ENCODE measurements at regions not wholly inside any gene's neighbourhood (a gene's known extent, or its start where the extent isn't known, plus 50 kb on each side); places are given as distances from the start of the nearest gene placed in this dataset.

GRCh38 chr1:243996223-243996622 lies 54.9 kb upstream of the ZBTB18 start:
- peaks cover 8% of the 10 kb centered on the region for H3K9me3 Mint-ChIP-seq
- intact Hi-C loops (cut with micrococcal nuclease), result no loop called here
- no peaks in the 10 kb centered on the region for H3K4me1 Mint-ChIP-seq (ENCODE audit: low read depth)
- H3K4me3 Mint-ChIP-seq, result no peak overlapping the region
- H3K27ac Mint-ChIP-seq, result no peak overlapping the region
- H3K27me3 Mint-ChIP-seq, result no peaks in the 10 kb centered on the region
- no peaks in the 10 kb centered on the region for H3K36me3 Mint-ChIP-seq (ENCODE audit: low read depth)

- Mint-ChIP-seq H3K27ac (no peak overlapping the region), H3K9me3 (peaks cover 28% of the 10 kb centered on the region), H3K36me3 (ENCODE audit: low read depth) (no peaks in the 10 kb centered on the region), H3K4me3 (no peak overlapping the region), H3K27me3 (no peaks in the 10 kb centered on the region), H3K4me1 (ENCODE audit: low read depth) (no peaks in the 10 kb centered on the region)
- intact Hi-C loops (cut with micrococcal nuclease), result no loop called here
Measured at GRCh38 chr1:243991650-243992049, 59.4 kb upstream of the ZBTB18 start.

GRCh38 chr1:243984788-243985187 lies 66.3 kb upstream of the ZBTB18 start:
- Mint-ChIP-seq H3K4me3 (no peak overlapping the region), H3K27me3 (no peaks in the 10 kb centered on the region), H3K36me3 (ENCODE audit: low read depth) (no peaks in the 10 kb centered on the region), H3K4me1 (ENCODE audit: low read depth) (no peaks in the 10 kb centered on the region), H3K27ac (no peak overlapping the region), H3K9me3 (peaks cover 10% of the 10 kb centered on the region)
- intact Hi-C loops (cut with micrococcal nuclease), result no loop called here

GRCh38 chr1:243982447-243983018 lies 68.5 kb upstream of the ZBTB18 start:
- no peaks in the 10 kb centered on the region for H3K27me3 Mint-ChIP-seq
- H3K36me3 Mint-ChIP-seq (ENCODE audit: low read depth), result no peaks in the 10 kb centered on the region
- H3K27ac Mint-ChIP-seq, result no peak overlapping the region
- H3K4me1 Mint-ChIP-seq (ENCODE audit: low read depth), result no peaks in the 10 kb centered on the region
- no peak overlapping the region for H3K4me3 Mint-ChIP-seq
- intact Hi-C loops (cut with micrococcal nuclease), result no loop called here
- peaks cover 7% of the 10 kb centered on the region for H3K9me3 Mint-ChIP-seq

- no peak overlapping the region for H3K4me3 Mint-ChIP-seq
- H3K27ac Mint-ChIP-seq, result no peak overlapping the region
- H3K36me3 Mint-ChIP-seq (ENCODE audit: low read depth), result no peaks in the 10 kb centered on the region
- H3K4me1 Mint-ChIP-seq (ENCODE audit: low read depth), result no peaks in the 10 kb centered on the region
- H3K9me3 Mint-ChIP-seq, result no peaks in the 10 kb centered on the region
- intact Hi-C loops (cut with micrococcal nuclease), result no loop called here
- H3K27me3 Mint-ChIP-seq, result no peaks in the 10 kb centered on the region
Measured at GRCh38 chr1:243980471-243980870, 70.6 kb upstream of the ZBTB18 start.

GRCh38 chr1:243980071-243980470 lies 71.0 kb upstream of the ZBTB18 start:
- Mint-ChIP-seq H3K27ac (no peak overlapping the region), H3K9me3 (no peaks in the 10 kb centered on the region), H3K27me3 (no peaks in the 10 kb centered on the region), H3K4me3 (no peak overlapping the region), H3K4me1 (ENCODE audit: low read depth) (no peaks in the 10 kb centered on the region), H3K36me3 (ENCODE audit: low read depth) (no peaks in the 10 kb centered on the region)
- intact Hi-C loops (cut with micrococcal nuclease), result no loop called here

GRCh38 chr1:243979396-243979795 lies 71.7 kb upstream of the ZBTB18 start:
- no peak overlapping the region for H3K4me3 Mint-ChIP-seq
- H3K9me3 Mint-ChIP-seq, result no peaks in the 10 kb centered on the region
- no peaks in the 10 kb centered on the region for H3K4me1 Mint-ChIP-seq (ENCODE audit: low read depth)
- intact Hi-C loops (cut with micrococcal nuclease), result no loop called here
- H3K27ac Mint-ChIP-seq, result no peak overlapping the region
- no peaks in the 10 kb centered on the region for H3K27me3 Mint-ChIP-seq
- H3K36me3 Mint-ChIP-seq (ENCODE audit: low read depth), result no peaks in the 10 kb centered on the region

- H3K27ac Mint-ChIP-seq, result no peak overlapping the region
- H3K9me3 Mint-ChIP-seq, result no peaks in the 10 kb centered on the region
- no peak overlapping the region for H3K4me3 Mint-ChIP-seq
- intact Hi-C loops (cut with micrococcal nuclease), result no loop called here
- no peaks in the 10 kb centered on the region for H3K36me3 Mint-ChIP-seq (ENCODE audit: low read depth)
- H3K27me3 Mint-ChIP-seq, result no peaks in the 10 kb centered on the region
- H3K4me1 Mint-ChIP-seq (ENCODE audit: low read depth), result no peaks in the 10 kb centered on the region
Measured at GRCh38 chr1:243977094-243977493, 74.0 kb upstream of the ZBTB18 start.

- Mint-ChIP-seq H3K9me3 (no peaks in the 10 kb centered on the region), H3K27ac (no peak overlapping the region), H3K27me3 (no peaks in the 10 kb centered on the region), H3K4me1 (ENCODE audit: low read depth) (peaks cover 7% of the 10 kb centered on the region), H3K36me3 (ENCODE audit: low read depth) (no peaks in the 10 kb centered on the region), H3K4me3 (no peak overlapping the region)
- intact Hi-C loops (cut with micrococcal nuclease), result no loop called here
Measured at GRCh38 chr1:243974451-243975292, 76.4 kb upstream of the ZBTB18 start.

- Mint-ChIP-seq H3K36me3 (ENCODE audit: low read depth) (no peaks in the 10 kb centered on the region), H3K27ac (no peak overlapping the region), H3K4me1 (ENCODE audit: low read depth) (peaks cover 7% of the 10 kb centered on the region), H3K27me3 (no peaks in the 10 kb centered on the region), H3K4me3 (no peak overlapping the region), H3K9me3 (no peaks in the 10 kb centered on the region)
- intact Hi-C loops (cut with micrococcal nuclease), result no loop called here
Measured at GRCh38 chr1:243973169-243973568, 77.9 kb upstream of the ZBTB18 start.

- H3K4me3 Mint-ChIP-seq, result no peak overlapping the region
- no peaks in the 10 kb centered on the region for H3K27me3 Mint-ChIP-seq
- no peak overlapping the region for H3K27ac Mint-ChIP-seq
- H3K36me3 Mint-ChIP-seq (ENCODE audit: low read depth), result no peaks in the 10 kb centered on the region
- peaks cover 7% of the 10 kb centered on the region for H3K4me1 Mint-ChIP-seq (ENCODE audit: low read depth)
- intact Hi-C loops (cut with micrococcal nuclease), result no loop called here
- H3K9me3 Mint-ChIP-seq, result no peaks in the 10 kb centered on the region
Measured at GRCh38 chr1:243970077-243970476, 81.0 kb upstream of the ZBTB18 start.

- Mint-ChIP-seq H3K4me3 (no peak overlapping the region), H3K4me1 (ENCODE audit: low read depth) (peaks cover 12% of the 10 kb centered on the region), H3K27me3 (no peaks in the 10 kb centered on the region), H3K9me3 (no peaks in the 10 kb centered on the region), H3K36me3 (ENCODE audit: low read depth) (no peaks in the 10 kb centered on the region), H3K27ac (no peak overlapping the region)
- intact Hi-C loops (cut with micrococcal nuclease), result no loop called here
Measured at GRCh38 chr1:243968413-243968812, 82.7 kb upstream of the ZBTB18 start.

GRCh38 chr1:243964915-243965314 lies 86.2 kb upstream of the ZBTB18 start:
- Mint-ChIP-seq H3K27me3 (no peaks in the 10 kb centered on the region), H3K4me3 (no peak overlapping the region), H3K9me3 (no peaks in the 10 kb centered on the region), H3K4me1 (ENCODE audit: low read depth) (peaks cover 17% of the 10 kb centered on the region), H3K36me3 (ENCODE audit: low read depth) (no peaks in the 10 kb centered on the region), H3K27ac (no peak overlapping the region)
- intact Hi-C loops (cut with micrococcal nuclease), result no loop called here

- Mint-ChIP-seq H3K4me3 (no peak overlapping the region), H3K27me3 (no peaks in the 10 kb centered on the region), H3K36me3 (ENCODE audit: low read depth) (no peaks in the 10 kb centered on the region), H3K27ac (no peak overlapping the region), H3K4me1 (ENCODE audit: low read depth) (peaks cover 17% of the 10 kb centered on the region), H3K9me3 (no peaks in the 10 kb centered on the region)
- intact Hi-C loops (cut with micrococcal nuclease), result no loop called here
Measured at GRCh38 chr1:243963571-243963970, 87.5 kb upstream of the ZBTB18 start.

- H3K4me3 Mint-ChIP-seq, result no peak overlapping the region
- H3K36me3 Mint-ChIP-seq (ENCODE audit: low read depth), result no peaks in the 10 kb centered on the region
- intact Hi-C loops (cut with micrococcal nuclease), result no loop called here
- H3K27me3 Mint-ChIP-seq, result peaks cover 3% of the 10 kb centered on the region
- H3K4me1 Mint-ChIP-seq (ENCODE audit: low read depth), result peaks cover 17% of the 10 kb centered on the region
- no peak overlapping the region for H3K27ac Mint-ChIP-seq
- H3K9me3 Mint-ChIP-seq, result no peaks in the 10 kb centered on the region
Measured at GRCh38 chr1:243962541-243962940, 88.5 kb upstream of the ZBTB18 start.
